ENCODE measurements at regions not wholly inside any gene's neighbourhood (a gene's known extent, or its start where the extent isn't known, plus 50 kb on each side); places are given as distances from the start of the nearest gene placed in this dataset.

DNA sequence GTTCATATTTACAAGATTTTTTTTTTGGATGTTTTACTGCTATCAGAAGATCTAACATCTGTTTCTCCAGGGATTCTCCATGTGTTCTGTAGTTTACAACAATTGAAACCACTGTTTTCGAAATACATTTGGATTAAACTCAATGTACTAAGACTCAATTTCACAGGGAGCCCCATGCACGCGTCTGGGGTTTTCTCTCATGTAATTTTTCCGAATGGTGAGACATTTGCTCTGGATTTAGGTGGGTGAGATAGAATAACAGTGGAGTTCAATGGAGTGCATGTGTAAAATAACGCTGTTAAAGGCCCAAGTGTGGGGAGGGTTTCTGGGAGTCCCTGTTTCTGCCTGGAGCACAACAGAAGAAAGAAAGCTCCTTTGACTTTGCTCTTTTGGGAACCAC is 330.3 kb downstream of the TSHZ3 start:
- no peak for DNase-seq (ENCODE audit: low read depth in 1 of 2, low spot score in 1 of 2)
- peaks cover 12% of the 10 kb centered on the region; the same call in 2 of the 3 replicates for H3K9me3 ChIP-seq
- TF ChIP-seq HEYL (CRISPR knock-in tag; IDR thresholded peaks at IDR 0.05) (no peak), HOXB5 (CRISPR knock-in tag; IDR thresholded peaks at IDR 0.05) (no peak), ESRRA (IDR thresholded peaks at IDR 0.05; ENCODE audit: borderline replicate concordance, low read length) (no peak), HOXA7 (CRISPR knock-in tag; IDR thresholded peaks at IDR 0.05) (no peak), RNF2 (IDR thresholded peaks at IDR 0.05; ENCODE audit: borderline replicate concordance, low read depth) (no peak), NFE2L2 (conservative IDR thresholded peaks at IDR 0.05; ENCODE audit: low read length) (no peak), MAFK (IDR thresholded peaks at IDR 0.05; ENCODE audit: partially characterized antibody) (no peak), FOSL2 (IDR thresholded peaks at IDR 0.05) (no peak), FOSL2 (CRISPR knock-in tag; IDR thresholded peaks at IDR 0.05) (no peak), TFCP2L1 (CRISPR knock-in tag; IDR thresholded peaks at IDR 0.05) (no peak), RARB (CRISPR knock-in tag; IDR thresholded peaks at IDR 0.05) (no peak), NPAS2 (CRISPR knock-in tag; IDR thresholded peaks at IDR 0.05; ENCODE audit: borderline replicate concordance) (no peak), ZNF302 (CRISPR knock-in tag; IDR thresholded peaks at IDR 0.05) (no peak), TP53 (CRISPR knock-in tag; IDR thresholded peaks at IDR 0.05) (no peak), CBX8 (IDR thresholded peaks at IDR 0.05) (no peak)
- TF ChIP-seq, protein P1, sequence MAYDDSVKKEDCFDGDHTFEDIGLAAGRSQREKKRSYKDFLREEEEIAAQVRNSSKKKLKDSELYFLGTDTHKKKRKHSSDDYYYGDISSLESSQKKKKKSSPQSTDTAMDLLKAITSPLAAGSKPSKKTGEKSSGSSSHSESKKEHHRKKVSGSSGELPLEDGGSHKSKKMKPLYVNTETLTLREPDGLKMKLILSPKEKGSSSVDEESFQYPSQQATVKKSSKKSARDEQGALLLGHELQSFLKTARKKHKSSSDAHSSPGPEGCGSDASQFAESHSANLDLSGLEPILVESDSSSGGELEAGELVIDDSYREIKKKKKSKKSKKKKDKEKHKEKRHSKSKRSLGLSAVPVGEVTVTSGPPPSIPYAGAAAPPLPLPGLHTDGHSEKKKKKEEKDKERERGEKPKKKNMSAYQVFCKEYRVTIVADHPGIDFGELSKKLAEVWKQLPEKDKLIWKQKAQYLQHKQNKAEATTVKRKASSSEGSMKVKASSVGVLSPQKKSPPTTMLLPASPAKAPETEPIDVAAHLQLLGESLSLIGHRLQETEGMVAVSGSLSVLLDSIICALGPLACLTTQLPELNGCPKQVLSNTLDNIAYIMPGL (CRISPR knock-in tag; IDR thresholded peaks at IDR 0.05; ENCODE audit: borderline replicate concordance), result no peak
- no peaks in the 10 kb centered on the region for H3K4me1 ChIP-seq
- no peak overlapping the region for H3K4me3 ChIP-seq
- no peak for FAIRE-seq
- ChIA-PET CTCF (interaction anchor here (1.1 kb wide), 1 partner anchor 104 kb away, joined by 3 read pairs; no protein-coding TSS in a partner anchor), POLR2A (no interaction called here)
- no peak overlapping the region for H3K27ac ChIP-seq
- 10% methylated on average over 5 of the region's 5 CpGs for WGBS (ENCODE audit: missing lambda C conversion rate)
- H3K4me2 ChIP-seq, result no peak overlapping the region
- ATAC-seq, result no peak

- Histone ChIP-seq H3K4me1 (no peaks in the 10 kb centered on the region), H3K4me3 (no peak overlapping the region), H3K27ac (no peak overlapping the region), H3K4me2 (no peak overlapping the region), H3K9me3 (peaks cover 12% of the 10 kb centered on the region; the same call in 2 of the 3 replicates)
- 24% methylated on average over 4 of the region's 4 CpGs for WGBS (ENCODE audit: missing lambda C conversion rate)
- CTCF ChIA-PET, result no interaction called here
- no peak for FAIRE-seq
- no peak for TF ChIP-seq RFX5 (IDR thresholded peaks at IDR 0.05)
- TF ChIP-seq ZSCAN20 (CRISPR knock-in tag; IDR thresholded peaks at IDR 0.05), result no peak
- TF ChIP-seq EHF (CRISPR knock-in tag; IDR thresholded peaks at IDR 0.05), result no peak
- TF ChIP-seq HDAC2 (IDR thresholded peaks at IDR 0.05), result no peak
- DNase-seq (ENCODE audit: low read depth in 1 of 2, low spot score in 1 of 2), result no peak
- POLR2A ChIA-PET, result no interaction called here
- ATAC-seq, result no peak
Measured at GRCh38 chr19:31015778-31016177, 333.5 kb downstream of the TSHZ3 start.

DNA sequence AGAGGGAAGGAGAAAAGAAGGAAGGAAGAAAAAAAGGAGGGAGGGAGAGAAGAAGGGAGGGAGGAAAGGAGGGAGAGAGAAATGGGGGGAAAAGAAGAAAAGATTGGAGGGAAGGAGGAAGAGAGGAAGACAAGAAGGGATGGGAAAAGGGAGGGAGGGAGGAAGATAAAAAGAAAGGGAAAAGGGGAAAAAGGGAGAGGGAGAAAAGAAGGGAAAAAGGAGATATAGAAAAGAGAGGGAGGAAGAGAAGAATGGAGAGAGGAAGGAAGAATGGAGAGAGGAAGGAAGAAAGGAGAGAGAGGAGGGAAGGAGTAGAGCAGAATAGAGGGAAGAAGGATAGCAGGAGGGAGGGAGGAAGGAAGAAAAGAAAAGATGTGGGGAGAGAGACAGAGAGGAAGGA is 334.6 kb downstream of the TSHZ3 start:
- POLR2A ChIA-PET, result no interaction called here

More for the DNA sequence above, 334.6 kb downstream of the TSHZ3 start:
- ATAC-seq (no peak), FAIRE-seq (no peak), DNase-seq (ENCODE audit: low read depth in 1 of 2, low spot score in 1 of 2) (no peak)
- CTCF ChIA-PET, result no interaction called here
- no peak overlapping the region for H3K4me2 ChIP-seq
- H3K4me3 ChIP-seq, result no peak overlapping the region
- TF ChIP-seq HOXB5 (CRISPR knock-in tag; IDR thresholded peaks at IDR 0.05) (no peak), PHF8 (IDR thresholded peaks at IDR 0.05; ENCODE audit: borderline replicate concordance, low read depth) (no peak), PBX3 (IDR thresholded peaks at IDR 0.05) (no peak), POLR2AphosphoS2 (conservative IDR thresholded peaks at IDR 0.05; ENCODE audit: low read length) (no peak), SMC3 (IDR thresholded peaks at IDR 0.05) (no peak), FOSL2 (IDR thresholded peaks at IDR 0.05) (no peak), FOSL2 (CRISPR knock-in tag; IDR thresholded peaks at IDR 0.05) (no peak), KDM1A (IDR thresholded peaks at IDR 0.05; ENCODE audit: low read depth) (no peak), RFX5 (IDR thresholded peaks at IDR 0.05) (no peak), ZFP36 (IDR thresholded peaks at IDR 0.05; ENCODE audit: borderline replicate concordance, partially characterized antibody) (no peak), ATOH8 (CRISPR knock-in tag; IDR thresholded peaks at IDR 0.05; ENCODE audit: low read depth) (no peak), CHD2 (IDR thresholded peaks at IDR 0.05; ENCODE audit: low read length, partially characterized antibody) (no peak)
- TF ChIP-seq, protein P2, sequence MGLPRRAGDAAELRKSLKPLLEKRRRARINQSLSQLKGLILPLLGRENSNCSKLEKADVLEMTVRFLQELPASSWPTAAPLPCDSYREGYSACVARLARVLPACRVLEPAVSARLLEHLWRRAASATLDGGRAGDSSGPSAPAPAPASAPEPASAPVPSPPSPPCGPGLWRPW (IDR thresholded peaks at IDR 0.05), result no peak
- TF ChIP-seq, protein P3, sequence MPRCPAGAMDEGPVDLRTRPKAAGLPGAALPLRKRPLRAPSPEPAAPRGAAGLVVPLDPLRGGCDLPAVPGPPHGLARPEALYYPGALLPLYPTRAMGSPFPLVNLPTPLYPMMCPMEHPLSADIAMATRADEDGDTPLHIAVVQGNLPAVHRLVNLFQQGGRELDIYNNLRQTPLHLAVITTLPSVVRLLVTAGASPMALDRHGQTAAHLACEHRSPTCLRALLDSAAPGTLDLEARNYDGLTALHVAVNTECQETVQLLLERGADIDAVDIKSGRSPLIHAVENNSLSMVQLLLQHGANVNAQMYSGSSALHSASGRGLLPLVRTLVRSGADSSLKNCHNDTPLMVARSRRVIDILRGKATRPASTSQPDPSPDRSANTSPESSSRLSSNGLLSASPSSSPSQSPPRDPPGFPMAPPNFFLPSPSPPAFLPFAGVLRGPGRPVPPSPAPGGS (IDR thresholded peaks at IDR 0.05), result no peak
- H3K27ac ChIP-seq, result no peak overlapping the region
- H3K4me1 ChIP-seq, result no peaks in the 10 kb centered on the region
- H3K9me3 ChIP-seq, result peaks cover 8% of the 10 kb centered on the region; the same call in 2 of the 3 replicates
